NCI-H345 (cell line): ENCODE measurements at regions not wholly inside any gene's neighbourhood (a gene's known extent, or its start where the extent isn't known, plus 50 kb on each side); places are given as distances from the start of the nearest gene placed in this dataset.
"Not testable (repeated sequence)": the region's sequence is repeated elsewhere in the genome, so short reads cannot be mapped to it uniquely, and the experiment has no call there.

Experiments
- DNase-seq: peaks from one replicate; lab custom pipeline; 2025; lab: John Stamatoyannopoulos, UW

- not testable (repeated sequence) for DNase-seq
These were observed 264.0 kb downstream of the SMARCA2 start for GRCh38 chr9:2279138-2279537.

- DNase-seq = no peak
These were observed 266.1 kb downstream of the SMARCA2 start for GRCh38 chr9:2281031-2281802.

GRCh38 chr9:2281803-2282185 lies 266.6 kb downstream of the SMARCA2 start:
- no peak for DNase-seq

GRCh38 chr9:2284770-2285169 lies 269.6 kb downstream of the SMARCA2 start:
- no peak for DNase-seq

GRCh38 chr9:2285416-2286332 lies 270.5 kb downstream of the SMARCA2 start:
- peak; percentile 40 for DNase-seq

GRCh38 chr9:2286333-2286705 lies 271.2 kb downstream of the SMARCA2 start:
- no peak for DNase-seq

GRCh38 chr9:2286825-2287455 lies 271.8 kb downstream of the SMARCA2 start:
- DNase-seq = no peak

- no peak for DNase-seq
These were observed 273.2 kb downstream of the SMARCA2 start for GRCh38 chr9:2288309-2288708.

- DNase-seq = peak; percentile 18
These were observed 274.1 kb downstream of the SMARCA2 start for GRCh38 chr9:2289263-2289662.

GRCh38 chr9:2290382-2290781 lies 275.2 kb downstream of the SMARCA2 start:
- DNase-seq = peak; percentile 73

GRCh38 chr9:2291980-2292704 lies 277.0 kb downstream of the SMARCA2 start:
- peak; percentile 98 for DNase-seq

GRCh38 chr9:2292733-2293132 lies 277.6 kb downstream of the SMARCA2 start:
- DNase-seq = no peak

GRCh38 chr9:2297771-2298170 lies 282.6 kb downstream of the SMARCA2 start:
- no peak for DNase-seq

GRCh38 chr9:2298217-2298616 lies 283.1 kb downstream of the SMARCA2 start:
- DNase-seq = peak; percentile 40

GRCh38 chr9:2299156-2299842 lies 284.2 kb downstream of the SMARCA2 start:
- peak; percentile 99 for DNase-seq

GRCh38 chr9:2299843-2300205 lies 284.7 kb downstream of the SMARCA2 start:
- peak; percentile 24 for DNase-seq

GRCh38 chr9:2300325-2300724 lies 285.2 kb downstream of the SMARCA2 start:
- no peak for DNase-seq

GRCh38 chr9:2302606-2303005 lies 287.5 kb downstream of the SMARCA2 start:
- DNase-seq = peak; percentile 84

GRCh38 chr9:2303056-2303455 lies 287.9 kb downstream of the SMARCA2 start:
- DNase-seq = no peak

- no peak for DNase-seq
These were observed 292.3 kb downstream of the SMARCA2 start for GRCh38 chr9:2307480-2307879.

- no peak for DNase-seq
These were observed 296.8 kb downstream of the SMARCA2 start for GRCh38 chr9:2311920-2312319.
